Naive thymus-derived CD8-positive, alpha-beta T cell (primary cell): ENCODE measurements at regions not wholly inside any gene's neighbourhood (a gene's known extent, or its start where the extent isn't known, plus 50 kb on each side); places are given as distances from the start of the nearest gene placed in this dataset.

Source experiments
- ATAC-seq, 2 donors: fragments of 150-1000 bp; cut with Tn5 transposase in 1 of 2; sonication (Bioruptor Pico), chemical (Tn5 transposase) in 1 of 2; 1 replicate in 1 of 2; 2 replicates in 1 of 2; pipeline ENCODE4 v1.10.0; 2021; ENCODE audit warnings: mild to moderate bottlenecking in 2 of 2, moderate library complexity in 2 of 2
- POLR2A ChIA-PET: fragments of 350-600 bp; sonication (Branson Sonifier 250); formaldehyde crosslinking; loops from one replicate; lab custom pipeline; 2021; ENCODE audit warnings: antibody characterized with exemption; lab: Charles Lee
- DNase-seq, 10 donors: peaks; one replicate each; pipeline versions ENCODE4 v3.0.0 to v3.0.0-alpha.2; 2020 to 2022
- H3K27ac Mint-ChIP-seq, 10 donors: one replicate each; pipeline ENCODE4 v1.8.0; 2020 to 2022; ENCODE audit warnings: mild to moderate bottlenecking in 10 of 10, mixed read lengths in 10 of 10, moderate library complexity in 4 of 10, inconsistent platforms in 1 of 10
- H3K27me3 Mint-ChIP-seq, 5 donors: one replicate each; pipeline ENCODE4 v1.8.0; 2021 to 2022; ENCODE audit warnings: mixed read lengths in 5 of 5
- H3K36me3 Mint-ChIP-seq, 3 donors: one replicate each; pipeline ENCODE4 v1.8.0; 2020 to 2022; ENCODE audit warnings: mixed read lengths in 3 of 3, mild to moderate bottlenecking in 2 of 3, inconsistent platforms in 1 of 3
- H3K4me1 Mint-ChIP-seq, 4 donors: one replicate each; pipeline ENCODE4 v1.8.0; 2021 to 2022; ENCODE audit warnings: mixed read lengths in 4 of 4
- H3K4me3 Mint-ChIP-seq, 10 donors: one replicate each; pipeline ENCODE4 v1.8.0; 2020 to 2022; ENCODE audit warnings: mild to moderate bottlenecking in 10 of 10, mixed read lengths in 10 of 10, moderate library complexity in 6 of 10, inconsistent platforms in 1 of 10
- H3K9me3 Mint-ChIP-seq, 9 donors: one replicate each; pipeline ENCODE4 v1.8.0; 2020 to 2022; ENCODE audit warnings: mixed read lengths in 9 of 9, mild to moderate bottlenecking in 3 of 9, inconsistent platforms in 1 of 9, moderate library complexity in 1 of 9

DNA sequence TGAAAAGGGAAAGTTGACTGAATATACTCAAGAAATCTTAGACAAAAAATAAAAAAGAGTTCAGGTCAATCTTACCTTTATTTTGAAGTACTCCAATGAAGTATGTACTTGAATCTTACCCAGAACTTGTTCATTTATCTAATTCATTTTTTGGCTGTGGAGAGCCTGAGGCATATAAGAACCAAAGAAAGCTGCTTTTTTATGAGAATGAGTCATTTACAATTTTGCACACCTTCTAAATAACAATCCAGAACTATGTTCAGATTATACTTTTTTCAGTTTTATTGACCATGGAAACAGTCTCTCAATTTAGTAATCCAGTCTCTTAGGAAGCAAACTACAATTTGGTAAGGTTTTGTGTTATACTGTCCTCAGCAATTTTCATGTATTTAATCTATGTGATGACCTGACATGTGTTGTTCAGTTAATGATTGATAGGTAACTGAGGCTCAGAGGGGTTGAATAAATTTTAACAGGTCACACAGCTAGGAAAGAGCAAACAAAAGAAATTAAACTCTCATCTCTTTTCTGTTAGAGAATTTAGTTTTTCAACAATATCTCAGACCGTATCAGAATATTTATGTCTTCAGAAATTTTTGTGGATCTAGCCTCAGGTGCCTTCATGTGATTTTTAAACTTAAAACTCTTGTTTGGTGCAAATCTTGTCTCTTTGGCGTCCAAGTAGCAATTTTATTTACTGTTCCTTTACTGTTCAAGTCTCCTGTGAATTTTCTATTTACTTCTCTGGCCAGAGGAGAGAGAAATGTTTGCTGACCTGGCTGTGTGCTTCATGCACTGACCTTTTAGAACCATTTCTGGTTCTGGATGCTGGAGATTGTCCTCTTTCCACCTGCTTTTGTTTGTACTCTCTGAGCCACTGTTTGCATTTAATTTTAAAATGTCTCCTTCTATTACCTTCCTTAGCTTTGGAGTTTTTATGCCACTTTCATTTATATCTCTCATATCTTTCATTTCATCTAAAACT is 1453.4 kb downstream of the STIM2 start:
- peaks cover 0 to 13% (median 4%) of the 10 kb centered on the region in 9 donors for H3K9me3 Mint-ChIP-seq
- H3K4me3 Mint-ChIP-seq: no peak overlapping the region
- no peaks in the 10 kb centered on the region for H3K36me3 Mint-ChIP-seq
- POLR2A ChIA-PET: no interaction called here
- H3K4me1 Mint-ChIP-seq: no peaks in the 10 kb centered on the region
- H3K27ac Mint-ChIP-seq: no peak overlapping the region
- H3K27me3 Mint-ChIP-seq: no peaks in the 10 kb centered on the region
- ATAC-seq (no peak), DNase-seq (no peak)

DNA sequence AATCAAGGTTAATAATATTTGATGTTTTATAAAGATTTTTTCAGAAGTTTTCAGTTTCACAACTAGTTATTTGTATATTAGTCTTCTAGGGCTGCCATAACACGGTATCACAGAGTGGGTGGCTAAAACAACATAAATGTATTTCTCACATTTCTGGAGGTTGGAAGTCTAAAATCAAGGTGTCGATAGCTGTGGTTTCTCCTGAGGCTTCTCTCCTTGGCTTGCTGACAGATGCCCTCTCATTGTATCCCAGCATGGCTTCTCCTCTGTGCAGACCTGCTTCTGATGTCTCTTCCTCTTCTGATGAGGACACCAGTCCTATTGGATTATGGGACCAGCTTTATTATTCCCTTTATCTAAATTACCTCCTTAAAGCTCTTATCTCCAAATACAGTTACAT is 1456.6 kb downstream of the STIM2 start:
- POLR2A ChIA-PET: no interaction called here
- Mint-ChIP-seq H3K4me1 (no peaks in the 10 kb centered on the region), H3K4me3 (no peak overlapping the region), H3K27ac (no peak overlapping the region), H3K36me3 (no peaks in the 10 kb centered on the region), H3K27me3 (no peaks in the 10 kb centered on the region), H3K9me3 (peaks cover 0 to 13% (median 3%) of the 10 kb centered on the region in 9 donors)
- ATAC-seq (no peak), DNase-seq (no peak)

DNA sequence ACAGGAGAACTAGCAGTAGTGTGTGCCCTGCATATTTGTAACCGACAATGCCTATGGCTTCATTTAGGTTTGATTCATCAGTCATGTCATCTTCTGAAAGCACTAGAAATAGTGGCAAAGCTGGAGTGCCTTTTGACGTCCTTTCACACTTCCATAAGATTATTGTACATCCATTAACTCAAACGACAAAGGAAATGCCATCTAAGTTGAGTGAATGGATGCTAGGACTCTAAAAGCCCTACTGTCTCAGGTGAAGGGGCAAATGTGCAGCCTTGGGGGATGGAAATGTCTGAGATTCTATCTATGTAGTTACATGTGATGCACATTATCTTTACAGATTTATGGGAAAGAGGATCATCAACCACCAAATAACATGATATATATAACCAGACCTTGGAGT is 1473.6 kb downstream of the STIM2 start:
- H3K4me1 Mint-ChIP-seq: no peaks in the 10 kb centered on the region
- no peaks in the 10 kb centered on the region for H3K27me3 Mint-ChIP-seq
- no peak for DNase-seq
- H3K36me3 Mint-ChIP-seq: no peaks in the 10 kb centered on the region
- no peak for ATAC-seq
- H3K9me3 Mint-ChIP-seq: peaks cover 0 to 16% (median 0%) of the 10 kb centered on the region in 9 donors
- POLR2A ChIA-PET: no interaction called here
- no peak overlapping the region for H3K27ac Mint-ChIP-seq
- H3K4me3 Mint-ChIP-seq: no peak overlapping the region

- Mint-ChIP-seq H3K27ac (no peak overlapping the region), H3K4me1 (no peaks in the 10 kb centered on the region), H3K36me3 (no peaks in the 10 kb centered on the region), H3K27me3 (no peaks in the 10 kb centered on the region), H3K9me3 (peaks cover 10 to 45% (median 17%) of the 10 kb centered on the region in 9 donors), H3K4me3 (no peak overlapping the region)
- ATAC-seq (no peak), DNase-seq (no peak)
- POLR2A ChIA-PET: no interaction called here
Observed at GRCh38 chr4:28341784-28342183, 1481.1 kb downstream of the STIM2 start.

DNA sequence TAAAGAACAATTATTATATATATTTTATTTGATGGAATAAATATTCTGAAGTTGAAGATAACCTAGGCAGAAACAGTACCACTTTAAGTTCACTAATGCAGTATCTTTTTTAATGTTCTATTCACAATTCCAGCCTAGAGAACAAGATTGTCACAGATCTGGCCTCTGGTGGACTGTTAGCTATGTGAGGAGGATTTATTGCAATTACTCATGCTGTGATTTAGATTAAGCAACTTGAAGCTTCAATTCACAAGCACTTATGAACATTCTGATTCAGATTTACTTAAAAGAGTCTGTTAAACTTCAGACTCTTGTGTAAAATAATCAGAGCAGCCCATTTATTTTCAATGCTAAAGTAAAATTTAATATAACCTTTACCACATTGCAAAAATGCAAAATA is 1489.8 kb downstream of the STIM2 start:
- Mint-ChIP-seq H3K27me3 (no peaks in the 10 kb centered on the region), H3K4me1 (no peaks in the 10 kb centered on the region), H3K9me3 (peaks cover 0 to 27% (median 8%) of the 10 kb centered on the region in 9 donors), H3K4me3 (no peak overlapping the region), H3K27ac (no peak overlapping the region), H3K36me3 (no peaks in the 10 kb centered on the region)
- DNase-seq (no peak), ATAC-seq (no peak)
- POLR2A ChIA-PET: no interaction called here

DNA sequence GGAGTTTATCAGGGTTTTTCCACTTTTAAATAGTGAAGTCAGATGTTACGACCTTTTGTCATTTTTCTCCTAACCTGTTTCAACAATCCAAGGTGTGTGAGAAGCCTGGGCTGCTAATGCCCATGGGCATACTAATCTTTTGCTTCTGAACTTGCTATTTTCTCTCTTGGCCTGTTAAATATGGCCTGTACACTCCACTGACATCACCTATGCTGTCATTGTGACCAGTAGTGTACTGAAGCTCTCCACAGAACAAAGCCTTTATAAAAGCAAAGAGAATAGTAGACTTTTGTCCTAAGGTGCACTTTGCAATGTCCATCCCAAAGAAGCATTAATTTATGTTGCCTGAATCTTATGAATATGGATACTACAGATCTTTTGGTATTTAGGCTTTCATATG is 1490.5 kb downstream of the STIM2 start:
- POLR2A ChIA-PET: no interaction called here
- Mint-ChIP-seq H3K36me3 (no peaks in the 10 kb centered on the region), H3K27me3 (no peaks in the 10 kb centered on the region), H3K4me3 (no peak overlapping the region), H3K9me3 (peaks cover 0 to 27% (median 8%) of the 10 kb centered on the region in 9 donors), H3K4me1 (no peaks in the 10 kb centered on the region), H3K27ac (no peak overlapping the region)
- DNase-seq: no peak
- ATAC-seq: no peak

- Mint-ChIP-seq H3K9me3 (peaks cover 0 to 27% (median 8%) of the 10 kb centered on the region in 9 donors), H3K4me3 (no peak overlapping the region), H3K27ac (no peak overlapping the region), H3K27me3 (no peaks in the 10 kb centered on the region), H3K36me3 (no peaks in the 10 kb centered on the region), H3K4me1 (no peaks in the 10 kb centered on the region)
- POLR2A ChIA-PET: no interaction called here
- DNase-seq (no peak), ATAC-seq (no peak)
Observed at GRCh38 chr4:28351826-28352225, 1491.2 kb downstream of the STIM2 start.

GRCh38 chr4:28354880-28355656 is 1494.4 kb downstream of the STIM2 start:
- POLR2A ChIA-PET: no interaction called here
- DNase-seq (no peak), ATAC-seq (no peak)
- no peaks in the 10 kb centered on the region for H3K27me3 Mint-ChIP-seq
- H3K9me3 Mint-ChIP-seq: peaks cover 0 to 16% (median 7%) of the 10 kb centered on the region in 9 donors
- H3K36me3 Mint-ChIP-seq: no peaks in the 10 kb centered on the region
- no peak overlapping the region for H3K4me3 Mint-ChIP-seq
- no peaks in the 10 kb centered on the region for H3K4me1 Mint-ChIP-seq
- H3K27ac Mint-ChIP-seq: no peak overlapping the region

GRCh38 chr4:28357990-28358389 is 1497.3 kb downstream of the STIM2 start:
- POLR2A ChIA-PET: no interaction called here
- Mint-ChIP-seq H3K4me3 (no peak overlapping the region), H3K36me3 (no peaks in the 10 kb centered on the region), H3K9me3 (peaks cover 0 to 16% (median 2%) of the 10 kb centered on the region in 9 donors), H3K4me1 (no peaks in the 10 kb centered on the region), H3K27ac (no peak overlapping the region), H3K27me3 (no peaks in the 10 kb centered on the region)
- no peak for ATAC-seq
- no peak for DNase-seq

DNA sequence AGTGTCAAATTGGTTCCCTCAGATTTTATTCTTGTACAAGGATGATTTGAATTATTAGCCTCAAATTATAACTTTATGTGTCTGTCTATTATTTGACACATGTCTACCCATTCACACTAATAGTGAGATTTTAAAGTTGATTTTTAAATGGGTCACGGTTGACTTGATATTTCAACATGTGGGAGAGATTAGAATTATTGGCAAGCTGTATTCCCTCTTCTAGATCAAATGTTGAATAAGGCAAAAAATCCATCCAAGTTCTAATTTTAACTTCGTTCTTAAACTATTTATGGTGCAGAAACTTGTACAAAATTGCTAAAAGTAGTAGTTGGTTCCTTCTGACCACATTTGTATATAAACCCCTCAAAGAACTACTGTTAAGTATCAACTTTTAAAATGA is 1498.0 kb downstream of the STIM2 start:
- Mint-ChIP-seq H3K36me3 (no peaks in the 10 kb centered on the region), H3K27ac (no peak overlapping the region), H3K9me3 (peaks cover 0 to 15% (median 2%) of the 10 kb centered on the region in 9 donors), H3K27me3 (no peaks in the 10 kb centered on the region), H3K4me3 (no peak overlapping the region), H3K4me1 (no peaks in the 10 kb centered on the region)
- DNase-seq (no peak), ATAC-seq (no peak)
- POLR2A ChIA-PET: no interaction called here

DNA sequence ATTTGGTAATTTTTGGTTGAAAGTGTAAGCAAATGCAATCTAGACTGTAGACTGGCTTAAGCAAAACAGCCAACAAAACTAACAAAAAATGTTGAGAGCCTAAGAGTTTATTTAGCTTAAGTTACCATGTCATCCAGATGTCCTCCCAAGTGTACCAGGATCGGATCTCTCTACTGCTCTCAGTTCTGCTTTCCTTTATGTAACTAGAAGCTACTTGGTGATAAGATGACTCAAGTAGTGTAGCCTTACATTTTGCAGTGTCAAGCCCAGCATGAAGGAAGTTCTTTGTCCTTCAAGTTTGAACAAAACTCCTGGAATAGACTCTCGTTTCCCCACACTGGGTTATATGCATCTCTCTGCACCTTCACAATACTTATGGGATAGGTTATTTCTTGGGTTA is 1500.0 kb downstream of the STIM2 start:
- no peak for DNase-seq
- POLR2A ChIA-PET: no interaction called here
- Mint-ChIP-seq H3K9me3 (peaks cover 0 to 14% (median 3%) of the 10 kb centered on the region in 9 donors), H3K27ac (no peak overlapping the region), H3K27me3 (no peaks in the 10 kb centered on the region), H3K4me1 (no peaks in the 10 kb centered on the region), H3K4me3 (no peak overlapping the region), H3K36me3 (no peaks in the 10 kb centered on the region)
- ATAC-seq: no peak

GRCh38 chr4:28362169-28362568 is 1501.5 kb downstream of the STIM2 start:
- POLR2A ChIA-PET: no interaction called here
- Mint-ChIP-seq H3K9me3 (peaks cover 0 to 11% (median 3%) of the 10 kb centered on the region in 9 donors), H3K27ac (no peak overlapping the region), H3K4me1 (no peaks in the 10 kb centered on the region), H3K36me3 (no peaks in the 10 kb centered on the region), H3K4me3 (no peak overlapping the region), H3K27me3 (no peaks in the 10 kb centered on the region)
- DNase-seq (no peak), ATAC-seq (no peak)

- POLR2A ChIA-PET: no interaction called here
- DNase-seq: no peak
- Mint-ChIP-seq H3K4me3 (no peak overlapping the region), H3K27me3 (no peaks in the 10 kb centered on the region), H3K36me3 (no peaks in the 10 kb centered on the region), H3K27ac (no peak overlapping the region), H3K4me1 (no peaks in the 10 kb centered on the region), H3K9me3 (peaks cover 0 to 18% (median 8%) of the 10 kb centered on the region in 9 donors)
- no peak for ATAC-seq
Observed at GRCh38 chr4:28369499-28369898, 1508.9 kb downstream of the STIM2 start.
